22Rv1 (cell line): ENCODE measurements at regions not wholly inside any gene's neighbourhood (a gene's known extent, or its start where the extent isn't known, plus 50 kb on each side); places are given as distances from the start of the nearest gene placed in this dataset.

Source experiments
- ZFX ChIP-seq: fragments of 450-650 bp; IDR thresholded peaks from 2 replicates; pipeline ENCODE4 v1.6.1; 2017; ENCODE audit warnings: antibody characterized with exemption, borderline replicate concordance
- TF ChIP-seq, protein P1 (sequence below): fragments of 450-650 bp; IDR thresholded peaks from 2 replicates; pipeline ENCODE4 v1.5.1; 2017; ENCODE audit warnings: mild to moderate bottlenecking

DNA sequence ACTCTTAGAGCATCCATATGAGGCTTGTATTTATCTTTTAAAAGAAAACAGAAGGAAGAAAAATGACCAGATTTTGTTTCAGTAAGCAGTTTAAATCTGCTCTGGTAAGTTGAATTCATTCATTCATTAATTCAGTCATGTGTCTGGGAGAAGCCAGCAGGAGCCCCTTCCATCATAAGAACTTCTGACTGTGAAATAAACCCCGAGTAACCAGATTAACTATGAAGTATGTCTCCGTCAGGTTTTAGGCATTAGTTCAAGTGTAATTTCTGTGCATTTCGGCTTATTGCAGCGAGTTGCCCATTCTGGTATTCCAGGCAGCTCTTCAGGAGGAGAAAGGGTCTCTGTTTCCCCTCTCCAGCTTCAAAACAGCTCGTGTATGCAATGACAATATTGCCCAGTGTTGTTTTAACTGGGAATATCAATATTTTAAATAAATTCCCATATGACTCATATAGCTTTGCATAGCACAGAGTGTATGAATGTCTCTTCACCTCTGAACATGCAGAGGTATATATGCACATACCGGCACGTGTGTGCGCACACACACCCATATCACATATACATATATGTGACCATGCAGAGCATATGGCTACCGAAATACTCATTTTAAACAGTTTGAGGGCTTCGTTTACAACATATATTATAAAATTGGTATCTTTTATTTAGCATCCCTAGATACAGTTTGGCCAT, 255.3 kb downstream of the BCOR start:
- TF ChIP-seq, protein P1, sequence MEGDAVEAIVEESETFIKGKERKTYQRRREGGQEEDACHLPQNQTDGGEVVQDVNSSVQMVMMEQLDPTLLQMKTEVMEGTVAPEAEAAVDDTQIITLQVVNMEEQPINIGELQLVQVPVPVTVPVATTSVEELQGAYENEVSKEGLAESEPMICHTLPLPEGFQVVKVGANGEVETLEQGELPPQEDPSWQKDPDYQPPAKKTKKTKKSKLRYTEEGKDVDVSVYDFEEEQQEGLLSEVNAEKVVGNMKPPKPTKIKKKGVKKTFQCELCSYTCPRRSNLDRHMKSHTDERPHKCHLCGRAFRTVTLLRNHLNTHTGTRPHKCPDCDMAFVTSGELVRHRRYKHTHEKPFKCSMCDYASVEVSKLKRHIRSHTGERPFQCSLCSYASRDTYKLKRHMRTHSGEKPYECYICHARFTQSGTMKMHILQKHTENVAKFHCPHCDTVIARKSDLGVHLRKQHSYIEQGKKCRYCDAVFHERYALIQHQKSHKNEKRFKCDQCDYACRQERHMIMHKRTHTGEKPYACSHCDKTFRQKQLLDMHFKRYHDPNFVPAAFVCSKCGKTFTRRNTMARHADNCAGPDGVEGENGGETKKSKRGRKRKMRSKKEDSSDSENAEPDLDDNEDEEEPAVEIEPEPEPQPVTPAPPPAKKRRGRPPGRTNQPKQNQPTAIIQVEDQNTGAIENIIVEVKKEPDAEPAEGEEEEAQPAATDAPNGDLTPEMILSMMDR, result no peak
- TF ChIP-seq ZFX, result no peak
